ENCODE measurements at regions not wholly inside any gene's neighbourhood (a gene's known extent, or its start where the extent isn't known, plus 50 kb on each side); places are given as distances from the start of the nearest gene placed in this dataset.

DNA sequence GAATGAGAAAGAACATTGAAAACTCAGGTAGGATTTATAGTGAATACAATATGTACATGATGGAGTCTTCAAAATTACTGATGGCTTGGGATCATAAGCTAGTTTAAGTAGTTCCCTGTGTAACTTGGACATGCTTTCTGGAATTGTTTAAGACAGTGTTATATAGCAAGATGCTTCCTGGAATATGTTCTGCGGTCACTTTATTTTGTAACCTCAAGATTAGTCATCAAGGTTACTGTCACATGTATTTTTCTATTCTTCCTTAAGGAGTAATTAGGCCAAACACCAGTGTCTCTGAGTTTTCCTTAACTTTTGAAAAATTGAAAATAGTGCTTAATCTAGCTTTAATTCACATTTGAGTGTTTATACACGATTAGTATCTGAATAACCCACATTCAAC is 760.3 kb upstream of the ARRDC4 start:
- TF ChIP-seq CTCF (conservative IDR thresholded peaks at IDR 0.05; ENCODE audit: low read length) (no peak), EZH2phosphoT487 (IDR thresholded peaks at IDR 0.05; ENCODE audit: borderline replicate concordance, low read depth, low read length) (no peak)
